AG10803 (cell line): ENCODE measurements at regions not wholly inside any gene's neighbourhood (a gene's known extent, or its start where the extent isn't known, plus 50 kb on each side); places are given as distances from the start of the nearest gene placed in this dataset.
"Not testable (repeated sequence)": the region's sequence is repeated elsewhere in the genome, so short reads cannot be mapped to it uniquely, and the experiment has no call there.

ENCODE experiments used
- DNase-seq: peaks from one replicate; pipeline ENCODE4 v3.0.0; 2010; ENCODE audit warnings: low read depth
- H3K4me3 ChIP-seq: 2 replicates; pipeline ENCODE4 v1.5.1; 2011; ENCODE audit warnings: mild to moderate bottlenecking, low read length, control low read depth
- CTCF ChIP-seq: conservative IDR thresholded peaks from 2 replicates; pipeline ENCODE4 v1.5.1; 2011; ENCODE audit warnings: mild to moderate bottlenecking, low read length, control low read depth, inconsistent platforms

GRCh38 chr10:11691319-11691755 lies 50.8 kb upstream of the ECHDC3 start:
- H3K4me3 ChIP-seq, result no peak overlapping the region
- no peak for DNase-seq
- TF ChIP-seq CTCF, result no peak

GRCh38 chr10:11689945-11690736 lies 52.0 kb upstream of the ECHDC3 start:
- TF ChIP-seq CTCF, result no peak
- H3K4me3 ChIP-seq, result no peak overlapping the region
- no peak for DNase-seq

- DNase-seq, H3K4me3 ChIP-seq: not testable (repeated sequence)
Observed at GRCh38 chr10:11688448-11688795, 53.8 kb upstream of the ECHDC3 start.

GRCh38 chr10:11687779-11688447 lies 54.3 kb upstream of the ECHDC3 start:
- H3K4me3 ChIP-seq, result no peak overlapping the region
- no peak for DNase-seq
- no peak for TF ChIP-seq CTCF

GRCh38 chr10:11687357-11687771 lies 54.8 kb upstream of the ECHDC3 start:
- no peak overlapping the region for H3K4me3 ChIP-seq
- no peak for TF ChIP-seq CTCF
- DNase-seq, result peak; percentile 21

GRCh38 chr10:11685787-11686218 lies 56.4 kb upstream of the ECHDC3 start:
- TF ChIP-seq CTCF, result no peak
- peak; percentile 9 for DNase-seq
- no peak overlapping the region; the same call in 1 of the 2 replicates for H3K4me3 ChIP-seq

- DNase-seq, result peak; percentile 92
- peak overlapping the region; percentile 42 for H3K4me3 ChIP-seq
Observed at GRCh38 chr10:11684717-11685645, 57.2 kb upstream of the ECHDC3 start.

GRCh38 chr10:11684341-11684716 lies 57.9 kb upstream of the ECHDC3 start:
- DNase-seq, H3K4me3 ChIP-seq: not testable (repeated sequence)

More at GRCh38 chr10:11684717-11685645, 57.2 kb upstream of the ECHDC3 start:
- TF ChIP-seq CTCF, result no peak
